NCI-H1048 (cell line): ENCODE measurements at regions not wholly inside any gene's neighbourhood (a gene's known extent, or its start where the extent isn't known, plus 50 kb on each side); places are given as distances from the start of the nearest gene placed in this dataset.

ENCODE experiments used
- DNase-seq: peaks from one replicate; lab custom pipeline; 2025; lab: John Stamatoyannopoulos, UW

- DNase-seq = no peak
These were observed 115.8 kb upstream of the CELF2 start for GRCh38 chr10:10901906-10902305.

- no peak for DNase-seq
These were observed 114.7 kb upstream of the CELF2 start for GRCh38 chr10:10902951-10903350.

DNA sequence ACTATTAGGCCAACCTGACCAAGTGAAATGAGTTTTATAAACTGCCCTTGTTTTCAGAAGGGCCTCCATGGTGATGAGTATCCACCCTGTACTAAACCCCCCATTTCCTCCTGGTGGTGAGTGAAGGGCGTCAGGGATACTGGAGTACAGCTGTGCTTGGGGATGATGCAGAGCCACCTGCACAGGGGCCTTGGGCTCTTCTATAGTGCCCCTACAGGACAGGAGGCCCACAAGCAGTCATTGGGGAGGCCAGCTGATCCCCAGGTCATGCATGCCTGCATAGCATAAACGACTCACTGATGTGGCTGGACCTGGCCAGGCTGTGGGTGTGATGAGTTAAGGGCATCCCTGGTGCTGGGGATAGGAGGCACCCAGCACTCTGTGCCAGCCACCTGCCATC is 114.1 kb upstream of the CELF2 start:
- DNase-seq = no peak

DNA sequence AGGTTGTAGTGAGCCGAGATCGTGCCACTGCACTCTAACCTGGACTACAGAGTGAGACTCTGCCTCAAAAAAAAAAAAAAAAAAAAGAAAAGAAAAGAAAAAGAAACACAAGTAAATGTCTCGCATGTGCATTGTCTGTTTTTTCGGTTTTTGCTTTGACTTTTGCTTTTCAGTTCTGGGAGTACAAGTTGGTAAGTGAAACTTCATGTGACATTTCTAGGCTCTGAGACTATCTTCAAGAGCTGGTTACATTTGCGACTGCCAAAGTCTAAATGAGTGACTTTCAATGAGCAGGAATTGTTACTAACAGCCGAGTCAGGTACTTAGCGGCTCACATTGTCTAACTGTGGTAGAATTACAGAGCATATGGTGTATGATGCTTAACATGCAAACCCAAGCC is 107.0 kb upstream of the CELF2 start:
- DNase-seq = no peak

GRCh38 chr10:10911035-10911434 is 106.6 kb upstream of the CELF2 start:
- DNase-seq = no peak

DNA sequence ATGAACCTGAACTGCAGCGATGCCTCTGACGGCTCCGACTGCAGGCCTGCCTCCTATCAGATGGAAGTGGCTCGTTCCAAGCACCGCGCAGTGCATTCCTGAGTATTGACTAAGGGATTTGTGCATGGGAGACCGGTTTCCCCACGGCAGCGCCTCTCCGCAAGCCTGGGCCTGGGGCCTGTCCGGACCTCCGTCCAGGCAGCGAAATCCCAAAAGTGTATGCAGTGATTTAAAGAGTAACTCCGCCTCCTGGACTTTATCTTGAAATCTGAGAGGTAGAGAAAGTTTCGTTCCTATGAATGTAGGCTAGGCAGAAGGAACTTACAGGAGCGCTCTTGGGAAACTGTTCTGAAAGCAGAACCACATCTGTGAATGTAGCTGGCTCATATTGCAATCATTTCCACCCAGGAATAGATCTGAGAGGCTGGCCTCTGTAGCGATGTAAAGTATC is 106.2 kb upstream of the CELF2 start:
- DNase-seq = no peak

GRCh38 chr10:10914144-10914543 is 103.5 kb upstream of the CELF2 start:
- DNase-seq = no peak

DNA sequence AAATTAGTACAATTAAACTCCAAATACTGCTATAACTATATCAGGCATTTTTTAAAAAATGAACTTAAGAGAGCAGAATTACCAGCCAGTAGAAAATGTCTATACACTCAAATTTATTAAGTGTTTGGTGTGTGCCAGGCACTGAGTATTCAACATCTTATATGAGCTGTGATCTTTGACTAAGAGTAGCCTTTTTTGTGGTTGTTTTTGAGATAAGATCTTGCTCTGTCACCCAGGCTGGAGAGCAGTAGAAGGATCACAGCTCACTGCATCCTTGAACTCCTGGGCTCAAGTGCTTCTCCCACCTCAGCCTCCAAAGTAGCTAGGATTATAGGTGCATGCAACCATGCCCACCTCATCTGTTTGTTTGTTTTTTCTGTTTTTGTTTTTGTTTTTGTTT is 102.5 kb upstream of the CELF2 start:
- no peak for DNase-seq

DNA sequence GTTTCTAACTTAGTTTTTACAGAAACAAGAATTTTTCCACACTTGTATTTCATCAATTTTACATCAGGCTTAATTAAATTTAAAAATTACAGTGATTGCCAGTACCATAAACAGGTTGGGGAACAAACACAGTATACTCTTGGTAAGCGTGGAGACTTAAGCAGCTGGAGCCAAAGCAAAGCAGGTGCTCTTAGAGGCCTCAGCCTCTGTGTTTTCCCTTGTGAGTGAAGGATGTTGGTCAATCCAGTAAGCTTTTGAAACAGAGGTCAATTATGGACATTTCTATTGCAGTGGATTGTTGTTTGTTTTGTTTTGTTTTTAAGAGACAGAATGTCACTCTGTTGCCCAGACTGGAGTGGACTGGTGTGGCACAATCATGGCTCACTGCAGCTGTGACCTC is 100.6 kb upstream of the CELF2 start:
- DNase-seq = no peak

GRCh38 chr10:10919976-10920375 is 97.7 kb upstream of the CELF2 start:
- no peak for DNase-seq

DNA sequence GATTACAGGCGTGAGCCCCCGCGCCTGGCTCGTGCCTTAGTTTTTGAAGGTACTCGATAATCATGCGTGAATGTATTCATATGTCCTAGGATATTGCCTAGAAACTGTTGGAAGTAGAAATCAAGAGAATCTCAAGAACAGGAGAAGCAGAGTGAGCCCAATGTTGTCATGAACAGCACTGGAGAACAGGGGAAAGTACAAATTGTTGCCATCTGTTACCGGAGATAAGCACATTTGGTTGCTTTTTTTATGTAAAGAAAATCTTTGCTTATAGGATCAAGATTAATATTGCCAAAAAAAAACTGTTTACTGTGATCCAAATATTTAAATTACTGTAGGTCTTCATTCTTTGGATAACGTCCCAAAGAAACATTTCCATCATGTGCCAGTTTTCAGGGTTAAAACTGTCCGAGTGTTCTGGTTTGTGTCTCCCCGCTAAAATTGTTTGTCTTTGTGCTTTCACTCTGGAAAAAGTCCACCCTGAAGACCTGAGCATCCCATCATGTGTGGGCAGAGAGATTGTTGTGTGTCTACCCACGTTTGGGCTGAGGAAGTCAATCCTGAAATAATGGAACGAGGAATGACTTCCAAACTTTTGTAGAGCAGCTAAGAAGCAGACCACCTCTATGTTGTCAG is 95.7 kb upstream of the CELF2 start:
- DNase-seq = no peak

- no peak for DNase-seq
These were observed 94.5 kb upstream of the CELF2 start for GRCh38 chr10:10923029-10923651.

- DNase-seq = no peak
These were observed 92.0 kb upstream of the CELF2 start for GRCh38 chr10:10925667-10926066.

- no peak for DNase-seq
These were observed 90.1 kb upstream of the CELF2 start for GRCh38 chr10:10927608-10928007.

GRCh38 chr10:10930979-10931743 is 86.5 kb upstream of the CELF2 start:
- DNase-seq = no peak

DNA sequence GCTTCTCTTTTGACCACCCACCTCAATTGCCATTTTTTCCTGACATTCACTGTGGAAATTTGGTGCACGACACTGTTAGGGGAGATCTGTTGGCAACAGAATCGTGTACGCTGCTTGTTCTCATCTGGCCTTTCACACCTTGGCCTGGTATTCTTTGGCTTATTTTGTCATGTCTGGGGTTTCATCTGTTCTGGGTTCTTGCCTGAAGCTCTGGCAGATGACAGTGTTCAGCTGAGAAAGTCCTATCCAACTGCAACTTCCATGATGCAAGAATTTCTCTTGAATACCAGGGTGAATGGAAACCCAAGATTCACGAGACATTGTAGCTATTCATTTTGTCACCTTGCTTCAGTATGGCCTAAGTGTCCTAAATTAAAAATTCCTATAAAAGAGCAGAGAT is 82.6 kb upstream of the CELF2 start:
- DNase-seq = no peak

- DNase-seq = no peak
These were observed 79.0 kb upstream of the CELF2 start for GRCh38 chr10:10938676-10939075.

- DNase-seq = no peak
These were observed 76.4 kb upstream of the CELF2 start for GRCh38 chr10:10941127-10941730.

GRCh38 chr10:10942441-10942840 is 75.2 kb upstream of the CELF2 start:
- DNase-seq = no peak

DNA sequence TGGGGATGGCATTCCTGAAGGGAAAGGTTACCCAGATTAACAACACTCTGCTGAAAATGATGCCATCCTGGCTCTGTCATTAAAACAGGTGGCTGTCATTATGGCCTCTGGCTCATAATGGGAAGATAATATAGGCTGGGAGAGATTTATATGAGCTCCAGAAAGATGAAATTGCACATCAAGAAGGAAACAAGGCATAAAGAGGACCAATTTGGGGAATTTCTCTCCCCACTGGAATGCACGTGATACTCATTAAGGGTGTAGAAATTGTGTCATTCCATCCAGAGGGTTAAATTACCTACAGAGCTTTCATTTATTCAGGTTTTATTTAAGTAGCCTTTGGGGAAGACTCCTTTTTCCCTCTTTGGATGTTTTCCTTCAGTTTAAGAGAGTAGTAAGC is 71.6 kb upstream of the CELF2 start:
- DNase-seq = no peak

DNA sequence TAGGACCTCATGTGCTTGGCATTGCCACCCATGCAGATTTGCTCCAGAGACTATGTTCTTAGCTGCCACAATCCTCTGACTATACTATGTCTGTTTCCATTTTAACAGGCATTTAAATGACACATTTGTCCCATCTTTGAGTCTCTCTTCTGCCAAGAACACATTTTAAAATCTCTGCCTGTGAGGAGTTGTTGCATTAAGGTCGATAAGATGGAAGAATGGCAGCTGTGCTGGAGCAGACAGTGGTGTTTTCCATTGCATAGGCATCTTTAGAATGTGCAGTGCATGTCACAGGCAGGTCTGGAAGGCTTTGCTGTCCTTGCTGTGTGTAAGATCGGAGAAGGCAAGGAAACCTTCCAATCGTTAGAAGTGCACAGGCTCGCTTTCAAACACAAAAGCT is 70.9 kb upstream of the CELF2 start:
- DNase-seq = no peak

DNA sequence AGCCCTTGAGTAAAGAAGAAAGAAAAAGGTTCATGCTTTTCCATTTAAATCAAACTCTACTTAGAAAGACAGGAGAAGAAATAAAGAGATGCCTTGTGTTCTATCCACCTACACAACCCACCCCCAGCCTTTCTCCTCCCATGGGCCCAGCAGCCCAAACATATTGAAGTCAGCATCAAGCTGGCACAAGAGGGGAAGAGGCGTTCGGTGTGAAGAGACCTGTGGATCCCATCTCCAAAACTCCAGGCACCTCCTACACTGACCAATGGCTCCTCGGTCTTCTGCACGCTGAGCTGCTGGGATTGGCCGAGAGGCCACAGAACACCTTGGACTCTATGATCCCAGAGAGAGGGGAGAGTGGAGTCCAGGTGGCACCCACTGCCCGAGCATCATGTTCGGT is 66.0 kb upstream of the CELF2 start:
- DNase-seq = no peak

DNA sequence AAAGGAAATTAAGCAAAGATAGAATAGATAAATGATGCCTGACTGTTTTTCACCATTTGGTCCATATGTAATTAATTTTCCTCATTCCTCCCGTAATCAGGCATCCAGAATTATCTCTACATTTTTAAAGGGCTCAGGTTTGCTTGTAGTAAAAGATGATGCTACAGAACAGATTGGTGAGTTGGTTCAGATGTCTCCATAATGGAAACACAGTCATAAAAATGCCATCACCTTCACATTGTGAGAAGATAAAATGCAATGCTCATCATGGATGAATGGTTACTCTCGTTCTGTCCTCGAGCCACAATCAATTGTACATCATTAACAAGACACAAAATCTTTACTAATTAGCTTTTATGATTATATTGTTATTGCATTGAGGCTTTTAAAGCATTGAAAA is 64.9 kb upstream of the CELF2 start:
- no peak for DNase-seq
